ENCODE measurements at regions not wholly inside any gene's neighbourhood (a gene's known extent, or its start where the extent isn't known, plus 50 kb on each side); places are given as distances from the start of the nearest gene placed in this dataset.
A peak's percentile ranks its signal among the peaks of the same experiment; 100 is the strongest.

DNA sequence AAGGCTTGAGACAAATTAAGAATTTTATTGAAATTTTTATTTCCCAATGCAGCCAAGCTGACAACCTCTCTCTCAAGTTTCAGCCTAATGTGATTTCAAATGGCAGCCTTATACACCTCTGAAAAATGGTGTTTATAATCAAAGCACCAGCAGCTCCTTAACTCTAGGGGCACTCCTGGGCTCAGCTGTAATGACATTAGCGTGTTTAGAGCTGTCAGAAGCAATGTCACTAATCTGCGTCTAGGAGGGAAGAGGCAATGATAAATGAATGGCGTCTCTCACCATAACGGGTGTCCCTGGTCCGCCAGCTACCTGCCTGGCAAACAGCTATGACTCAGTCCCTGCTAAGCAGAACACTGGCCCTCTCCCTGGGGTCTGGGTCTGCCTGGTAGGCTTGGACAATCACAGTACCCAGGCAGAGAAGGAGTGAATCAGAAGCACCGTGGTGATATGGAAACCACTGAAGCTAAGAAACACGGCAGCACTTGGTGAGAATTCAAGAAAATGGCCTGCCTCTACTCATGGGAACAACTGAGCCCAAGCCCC, 131.8 kb upstream of the VSTM2B start:
- Mint-ChIP-seq H3K27ac (no peak overlapping the region), H3K9me3 (peaks cover 15% of the 10 kb centered on the region), H3K4me1 (peaks cover 23% of the 10 kb centered on the region), H3K36me3 (peaks cover 11% of the 10 kb centered on the region), H3K27me3 (ENCODE audit: low read depth) (no peaks in the 10 kb centered on the region; the same call in 1 of the 2 replicates), H3K4me3 (no peak overlapping the region)
- ChIA-PET CTCF (interaction anchor here (0.6 to 2.2 kb wide), 15 partner anchors 10 to 134 kb away, joined by 3 to 11 read pairs (median 4); no protein-coding TSS in a partner anchor), POLR2A (no interaction called here)
- ATAC-seq (peak; percentile 75), DNase-seq (ENCODE audit: low spot score) (no peak)
- no peak for TF ChIP-seq TCF7 (CRISPR knock-in tag; IDR thresholded peaks at IDR 0.05; ENCODE audit: low read depth)
- TF ChIP-seq, protein P1, sequence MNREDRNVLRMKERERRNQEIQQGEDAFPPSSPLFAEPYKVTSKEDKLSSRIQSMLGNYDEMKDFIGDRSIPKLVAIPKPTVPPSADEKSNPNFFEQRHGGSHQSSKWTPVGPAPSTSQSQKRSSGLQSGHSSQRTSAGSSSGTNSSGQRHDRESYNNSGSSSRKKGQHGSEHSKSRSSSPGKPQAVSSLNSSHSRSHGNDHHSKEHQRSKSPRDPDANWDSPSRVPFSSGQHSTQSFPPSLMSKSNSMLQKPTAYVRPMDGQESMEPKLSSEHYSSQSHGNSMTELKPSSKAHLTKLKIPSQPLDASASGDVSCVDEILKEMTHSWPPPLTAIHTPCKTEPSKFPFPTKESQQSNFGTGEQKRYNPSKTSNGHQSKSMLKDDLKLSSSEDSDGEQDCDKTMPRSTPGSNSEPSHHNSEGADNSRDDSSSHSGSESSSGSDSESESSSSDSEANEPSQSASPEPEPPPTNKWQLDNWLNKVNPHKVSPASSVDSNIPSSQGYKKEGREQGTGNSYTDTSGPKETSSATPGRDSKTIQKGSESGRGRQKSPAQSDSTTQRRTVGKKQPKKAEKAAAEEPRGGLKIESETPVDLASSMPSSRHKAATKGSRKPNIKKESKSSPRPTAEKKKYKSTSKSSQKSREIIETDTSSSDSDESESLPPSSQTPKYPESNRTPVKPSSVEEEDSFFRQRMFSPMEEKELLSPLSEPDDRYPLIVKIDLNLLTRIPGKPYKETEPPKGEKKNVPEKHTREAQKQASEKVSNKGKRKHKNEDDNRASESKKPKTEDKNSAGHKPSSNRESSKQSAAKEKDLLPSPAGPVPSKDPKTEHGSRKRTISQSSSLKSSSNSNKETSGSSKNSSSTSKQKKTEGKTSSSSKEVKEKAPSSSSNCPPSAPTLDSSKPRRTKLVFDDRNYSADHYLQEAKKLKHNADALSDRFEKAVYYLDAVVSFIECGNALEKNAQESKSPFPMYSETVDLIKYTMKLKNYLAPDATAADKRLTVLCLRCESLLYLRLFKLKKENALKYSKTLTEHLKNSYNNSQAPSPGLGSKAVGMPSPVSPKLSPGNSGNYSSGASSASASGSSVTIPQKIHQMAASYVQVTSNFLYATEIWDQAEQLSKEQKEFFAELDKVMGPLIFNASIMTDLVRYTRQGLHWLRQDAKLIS (CRISPR knock-in tag; IDR thresholded peaks at IDR 0.05; ENCODE audit: borderline replicate concordance): no peak
- no peak for TF ChIP-seq SOX15 (CRISPR knock-in tag; IDR thresholded peaks at IDR 0.05)
- TF ChIP-seq KAT7 (CRISPR knock-in tag; IDR thresholded peaks at IDR 0.05; ENCODE audit: borderline replicate concordance): no peak
- TF ChIP-seq, protein P2, sequence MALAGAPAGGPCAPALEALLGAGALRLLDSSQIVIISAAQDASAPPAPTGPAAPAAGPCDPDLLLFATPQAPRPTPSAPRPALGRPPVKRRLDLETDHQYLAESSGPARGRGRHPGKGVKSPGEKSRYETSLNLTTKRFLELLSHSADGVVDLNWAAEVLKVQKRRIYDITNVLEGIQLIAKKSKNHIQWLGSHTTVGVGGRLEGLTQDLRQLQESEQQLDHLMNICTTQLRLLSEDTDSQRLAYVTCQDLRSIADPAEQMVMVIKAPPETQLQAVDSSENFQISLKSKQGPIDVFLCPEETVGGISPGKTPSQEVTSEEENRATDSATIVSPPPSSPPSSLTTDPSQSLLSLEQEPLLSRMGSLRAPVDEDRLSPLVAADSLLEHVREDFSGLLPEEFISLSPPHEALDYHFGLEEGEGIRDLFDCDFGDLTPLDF (CRISPR knock-in tag; IDR thresholded peaks at IDR 0.05): no peak
- no peak for TF ChIP-seq TEAD4 (CRISPR knock-in tag; IDR thresholded peaks at IDR 0.05)
- TF ChIP-seq NR2C2 (CRISPR knock-in tag; IDR thresholded peaks at IDR 0.05): no peak
- no peak for TF ChIP-seq ELF4 (CRISPR knock-in tag; IDR thresholded peaks at IDR 0.05; ENCODE audit: low read depth)
- TF ChIP-seq, protein P3, sequence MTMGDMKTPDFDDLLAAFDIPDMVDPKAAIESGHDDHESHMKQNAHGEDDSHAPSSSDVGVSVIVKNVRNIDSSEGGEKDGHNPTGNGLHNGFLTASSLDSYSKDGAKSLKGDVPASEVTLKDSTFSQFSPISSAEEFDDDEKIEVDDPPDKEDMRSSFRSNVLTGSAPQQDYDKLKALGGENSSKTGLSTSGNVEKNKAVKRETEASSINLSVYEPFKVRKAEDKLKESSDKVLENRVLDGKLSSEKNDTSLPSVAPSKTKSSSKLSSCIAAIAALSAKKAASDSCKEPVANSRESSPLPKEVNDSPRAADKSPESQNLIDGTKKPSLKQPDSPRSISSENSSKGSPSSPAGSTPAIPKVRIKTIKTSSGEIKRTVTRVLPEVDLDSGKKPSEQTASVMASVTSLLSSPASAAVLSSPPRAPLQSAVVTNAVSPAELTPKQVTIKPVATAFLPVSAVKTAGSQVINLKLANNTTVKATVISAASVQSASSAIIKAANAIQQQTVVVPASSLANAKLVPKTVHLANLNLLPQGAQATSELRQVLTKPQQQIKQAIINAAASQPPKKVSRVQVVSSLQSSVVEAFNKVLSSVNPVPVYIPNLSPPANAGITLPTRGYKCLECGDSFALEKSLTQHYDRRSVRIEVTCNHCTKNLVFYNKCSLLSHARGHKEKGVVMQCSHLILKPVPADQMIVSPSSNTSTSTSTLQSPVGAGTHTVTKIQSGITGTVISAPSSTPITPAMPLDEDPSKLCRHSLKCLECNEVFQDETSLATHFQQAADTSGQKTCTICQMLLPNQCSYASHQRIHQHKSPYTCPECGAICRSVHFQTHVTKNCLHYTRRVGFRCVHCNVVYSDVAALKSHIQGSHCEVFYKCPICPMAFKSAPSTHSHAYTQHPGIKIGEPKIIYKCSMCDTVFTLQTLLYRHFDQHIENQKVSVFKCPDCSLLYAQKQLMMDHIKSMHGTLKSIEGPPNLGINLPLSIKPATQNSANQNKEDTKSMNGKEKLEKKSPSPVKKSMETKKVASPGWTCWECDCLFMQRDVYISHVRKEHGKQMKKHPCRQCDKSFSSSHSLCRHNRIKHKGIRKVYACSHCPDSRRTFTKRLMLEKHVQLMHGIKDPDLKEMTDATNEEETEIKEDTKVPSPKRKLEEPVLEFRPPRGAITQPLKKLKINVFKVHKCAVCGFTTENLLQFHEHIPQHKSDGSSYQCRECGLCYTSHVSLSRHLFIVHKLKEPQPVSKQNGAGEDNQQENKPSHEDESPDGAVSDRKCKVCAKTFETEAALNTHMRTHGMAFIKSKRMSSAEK (CRISPR knock-in tag; IDR thresholded peaks at IDR 0.05; ENCODE audit: borderline replicate concordance): no peak
- TF ChIP-seq ZBTB21 (CRISPR knock-in tag; IDR thresholded peaks at IDR 0.05; ENCODE audit: borderline replicate concordance): no peak
- no peak for TF ChIP-seq ZNF263 (CRISPR knock-in tag; IDR thresholded peaks at IDR 0.05; ENCODE audit: low read depth)
- TF ChIP-seq, protein P4, sequence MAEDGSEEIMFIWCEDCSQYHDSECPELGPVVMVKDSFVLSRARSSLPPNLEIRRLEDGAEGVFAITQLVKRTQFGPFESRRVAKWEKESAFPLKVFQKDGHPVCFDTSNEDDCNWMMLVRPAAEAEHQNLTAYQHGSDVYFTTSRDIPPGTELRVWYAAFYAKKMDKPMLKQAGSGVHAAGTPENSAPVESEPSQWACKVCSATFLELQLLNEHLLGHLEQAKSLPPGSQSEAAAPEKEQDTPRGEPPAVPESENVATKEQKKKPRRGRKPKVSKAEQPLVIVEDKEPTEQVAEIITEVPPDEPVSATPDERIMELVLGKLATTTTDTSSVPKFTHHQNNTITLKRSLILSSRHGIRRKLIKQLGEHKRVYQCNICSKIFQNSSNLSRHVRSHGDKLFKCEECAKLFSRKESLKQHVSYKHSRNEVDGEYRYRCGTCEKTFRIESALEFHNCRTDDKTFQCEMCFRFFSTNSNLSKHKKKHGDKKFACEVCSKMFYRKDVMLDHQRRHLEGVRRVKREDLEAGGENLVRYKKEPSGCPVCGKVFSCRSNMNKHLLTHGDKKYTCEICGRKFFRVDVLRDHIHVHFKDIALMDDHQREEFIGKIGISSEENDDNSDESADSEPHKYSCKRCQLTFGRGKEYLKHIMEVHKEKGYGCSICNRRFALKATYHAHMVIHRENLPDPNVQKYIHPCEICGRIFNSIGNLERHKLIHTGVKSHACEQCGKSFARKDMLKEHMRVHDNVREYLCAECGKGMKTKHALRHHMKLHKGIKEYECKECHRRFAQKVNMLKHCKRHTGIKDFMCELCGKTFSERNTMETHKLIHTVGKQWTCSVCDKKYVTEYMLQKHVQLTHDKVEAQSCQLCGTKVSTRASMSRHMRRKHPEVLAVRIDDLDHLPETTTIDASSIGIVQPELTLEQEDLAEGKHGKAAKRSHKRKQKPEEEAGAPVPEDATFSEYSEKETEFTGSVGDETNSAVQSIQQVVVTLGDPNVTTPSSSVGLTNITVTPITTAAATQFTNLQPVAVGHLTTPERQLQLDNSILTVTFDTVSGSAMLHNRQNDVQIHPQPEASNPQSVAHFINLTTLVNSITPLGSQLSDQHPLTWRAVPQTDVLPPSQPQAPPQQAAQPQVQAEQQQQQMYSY (CRISPR knock-in tag; IDR thresholded peaks at IDR 0.05): no peak
- TF ChIP-seq, protein P5, sequence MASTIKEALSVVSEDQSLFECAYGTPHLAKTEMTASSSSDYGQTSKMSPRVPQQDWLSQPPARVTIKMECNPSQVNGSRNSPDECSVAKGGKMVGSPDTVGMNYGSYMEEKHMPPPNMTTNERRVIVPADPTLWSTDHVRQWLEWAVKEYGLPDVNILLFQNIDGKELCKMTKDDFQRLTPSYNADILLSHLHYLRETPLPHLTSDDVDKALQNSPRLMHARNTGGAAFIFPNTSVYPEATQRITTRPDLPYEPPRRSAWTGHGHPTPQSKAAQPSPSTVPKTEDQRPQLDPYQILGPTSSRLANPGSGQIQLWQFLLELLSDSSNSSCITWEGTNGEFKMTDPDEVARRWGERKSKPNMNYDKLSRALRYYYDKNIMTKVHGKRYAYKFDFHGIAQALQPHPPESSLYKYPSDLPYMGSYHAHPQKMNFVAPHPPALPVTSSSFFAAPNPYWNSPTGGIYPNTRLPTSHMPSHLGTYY (CRISPR knock-in tag; IDR thresholded peaks at IDR 0.05): no peak
- no peak for TF ChIP-seq RELA (CRISPR knock-in tag; IDR thresholded peaks at IDR 0.05; ENCODE audit: borderline replicate concordance)
- TF ChIP-seq, protein P6, sequence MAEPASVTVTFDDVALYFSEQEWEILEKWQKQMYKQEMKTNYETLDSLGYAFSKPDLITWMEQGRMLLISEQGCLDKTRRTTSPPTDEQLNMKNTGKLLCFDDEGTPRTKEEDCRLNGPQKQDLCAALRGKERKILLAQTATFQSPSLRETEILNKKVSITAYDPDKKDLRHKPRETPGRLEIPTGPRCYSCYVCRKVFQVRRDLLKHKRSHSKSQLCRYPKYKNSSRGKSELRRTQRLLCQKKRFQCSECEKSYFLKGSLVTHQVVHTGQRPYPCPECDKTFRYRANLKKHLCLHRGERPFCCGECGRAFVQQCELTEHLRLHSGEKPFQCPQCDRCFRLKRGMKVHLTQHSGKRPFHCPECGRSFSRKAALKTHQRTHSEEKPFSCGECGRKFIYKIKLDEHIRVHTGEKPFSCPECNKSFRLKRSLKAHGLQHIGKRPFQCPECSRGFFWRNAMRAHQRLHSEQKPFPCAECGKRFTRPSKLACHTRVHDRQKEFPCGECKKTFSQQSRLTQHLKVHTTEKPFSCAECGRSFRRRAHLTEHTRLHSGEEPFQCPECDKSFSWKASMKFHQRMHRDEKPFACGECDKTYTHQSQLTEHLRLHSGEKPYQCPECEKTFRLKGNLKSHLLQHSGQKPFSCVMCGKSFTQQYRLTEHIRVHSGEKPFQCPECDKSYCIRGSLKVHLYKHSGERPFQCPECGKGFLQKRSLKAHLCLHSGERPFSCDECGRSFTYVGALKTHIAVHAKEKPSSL (CRISPR knock-in tag; conservative IDR thresholded peaks at IDR 0.05): no peak

Measured in WTC11 (cell line).